ENCODE measurements at regions not wholly inside any gene's neighbourhood (a gene's known extent, or its start where the extent isn't known, plus 50 kb on each side); places are given as distances from the start of the nearest gene placed in this dataset.

GRCh38 chr7:114155116-114156110 lies 236.6 kb upstream of the PPP1R3A start:
- TF ChIP-seq CTCF (IDR thresholded peaks at IDR 0.05; ENCODE audit: control extremely low read depth, extremely low read depth), result no peak
- Histone ChIP-seq H3K9me3 (ENCODE audit: control insufficient read depth in 4 of 4, insufficient read depth in 3 of 4, low read length in 3 of 4) (peaks cover 0 to 2% (median 0%) of the 10 kb centered on the region in 4 donors), H3K4me3 (no peak overlapping the region), H3K36me3 (ENCODE audit: control insufficient read depth in 4 of 4, insufficient read depth in 4 of 4, low read length in 4 of 4) (no peaks in the 10 kb centered on the region), H3K9ac (ENCODE audit: insufficient read depth in 1 of 2, low read length in 2 of 2) (no peak overlapping the region), H3K27me3 (ENCODE audit: control insufficient read depth in 3 of 3, insufficient read depth in 3 of 3, low read length in 2 of 3) (no peaks in the 10 kb centered on the region), H3K4me1 (ENCODE audit: control insufficient read depth in 5 of 5, insufficient read depth in 5 of 5, low read length in 5 of 5) (peaks cover 0 to 7% (median 0%) of the 10 kb centered on the region in 5 donors), H3K27ac (ENCODE audit: low read depth in 1 of 2, low read length in 1 of 2) (no peak overlapping the region)
- WGBS, 2 donors, result 80% methylated on average over 9 of the region's 9 CpGs
- ATAC-seq (ENCODE audit: insufficient read depth, low FRiP score), result no peak
- DNase-seq, result no peak

- Histone ChIP-seq H3K36me3 (ENCODE audit: control insufficient read depth in 4 of 4, insufficient read depth in 4 of 4, low read length in 4 of 4) (no peaks in the 10 kb centered on the region), H3K9ac (ENCODE audit: insufficient read depth in 1 of 2, low read length in 2 of 2) (no peak overlapping the region), H3K27me3 (ENCODE audit: control insufficient read depth in 3 of 3, insufficient read depth in 3 of 3, low read length in 2 of 3) (no peaks in the 10 kb centered on the region), H3K4me1 (ENCODE audit: control insufficient read depth in 5 of 5, insufficient read depth in 5 of 5, low read length in 5 of 5) (peaks cover 0 to 13% (median 0%) of the 10 kb centered on the region in 5 donors), H3K27ac (ENCODE audit: low read depth in 1 of 2, low read length in 1 of 2) (no peak overlapping the region), H3K4me3 (no peak overlapping the region), H3K9me3 (ENCODE audit: control insufficient read depth in 4 of 4, insufficient read depth in 3 of 4, low read length in 3 of 4) (peaks cover 0 to 2% (median 0%) of the 10 kb centered on the region in 4 donors)
- ATAC-seq (ENCODE audit: insufficient read depth, low FRiP score) (no peak), DNase-seq (no peak)
- no peak for TF ChIP-seq CTCF (IDR thresholded peaks at IDR 0.05; ENCODE audit: control extremely low read depth, extremely low read depth)
Measured at GRCh38 chr7:114153700-114154099, 234.9 kb upstream of the PPP1R3A start.

GRCh38 chr7:114152314-114152938 lies 233.6 kb upstream of the PPP1R3A start:
- no peak for ATAC-seq (ENCODE audit: insufficient read depth, low FRiP score)

More at GRCh38 chr7:114152314-114152938, 233.6 kb upstream of the PPP1R3A start:
- H3K27me3 ChIP-seq (ENCODE audit: control insufficient read depth in 3 of 3, insufficient read depth in 3 of 3, low read length in 2 of 3), result no peaks in the 10 kb centered on the region
- no peak overlapping the region for H3K4me3 ChIP-seq
- H3K36me3 ChIP-seq (ENCODE audit: control insufficient read depth in 4 of 4, insufficient read depth in 4 of 4, low read length in 4 of 4), result no peaks in the 10 kb centered on the region
- peaks cover 0 to 13% (median 0%) of the 10 kb centered on the region in 5 donors for H3K4me1 ChIP-seq (ENCODE audit: control insufficient read depth in 5 of 5, insufficient read depth in 5 of 5, low read length in 5 of 5)
- H3K9me3 ChIP-seq (ENCODE audit: control insufficient read depth in 4 of 4, insufficient read depth in 3 of 4, low read length in 3 of 4), result peaks cover 0 to 2% (median 0%) of the 10 kb centered on the region in 4 donors
- DNase-seq, result no peak
- WGBS, 2 donors, result 88 to 90% methylated on average over 5 of the region's 5 CpGs
- H3K27ac ChIP-seq (ENCODE audit: low read depth in 1 of 2, low read length in 1 of 2), result no peak overlapping the region
- H3K9ac ChIP-seq (ENCODE audit: insufficient read depth in 1 of 2, low read length in 2 of 2), result no peak overlapping the region
- no peak for TF ChIP-seq CTCF (IDR thresholded peaks at IDR 0.05; ENCODE audit: control extremely low read depth, extremely low read depth)

Data from lung (tissue), 11 donors.